Hypothalamus (tissue), 51 donors: ENCODE measurements at regions not wholly inside any gene's neighbourhood (a gene's known extent, or its start where the extent isn't known, plus 50 kb on each side); places are given as distances from the start of the nearest gene placed in this dataset.
"Not testable (repeated sequence)": the region's sequence is repeated elsewhere in the genome, so short reads cannot be mapped to it uniquely, and the experiment has no call there.

Experiments used
- DNase-seq, 51 donors: peaks; one replicate each; lab custom pipeline; 2025; lab: John Stamatoyannopoulos, UW

DNA sequence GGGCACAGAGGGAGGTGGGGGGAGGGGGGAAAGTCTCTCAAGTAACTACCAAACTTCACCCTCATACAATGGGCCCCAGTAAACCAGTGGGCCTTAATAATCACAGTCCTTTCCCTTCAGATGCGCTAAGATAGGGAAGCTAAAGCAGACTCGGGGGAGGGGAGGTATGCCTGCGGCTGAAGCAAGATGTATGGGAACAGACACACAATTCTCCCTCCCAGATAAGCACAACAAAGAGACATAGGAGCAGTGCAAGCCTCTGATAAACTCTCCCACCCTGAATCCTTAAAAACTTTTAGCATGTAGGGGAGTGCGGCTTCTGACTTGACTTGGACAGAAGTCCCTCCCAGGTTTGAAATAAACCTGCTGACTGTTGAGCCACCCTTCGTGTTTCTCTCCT is 54.7 kb downstream of the PROP1 start:
- not testable (repeated sequence) for DNase-seq

DNA sequence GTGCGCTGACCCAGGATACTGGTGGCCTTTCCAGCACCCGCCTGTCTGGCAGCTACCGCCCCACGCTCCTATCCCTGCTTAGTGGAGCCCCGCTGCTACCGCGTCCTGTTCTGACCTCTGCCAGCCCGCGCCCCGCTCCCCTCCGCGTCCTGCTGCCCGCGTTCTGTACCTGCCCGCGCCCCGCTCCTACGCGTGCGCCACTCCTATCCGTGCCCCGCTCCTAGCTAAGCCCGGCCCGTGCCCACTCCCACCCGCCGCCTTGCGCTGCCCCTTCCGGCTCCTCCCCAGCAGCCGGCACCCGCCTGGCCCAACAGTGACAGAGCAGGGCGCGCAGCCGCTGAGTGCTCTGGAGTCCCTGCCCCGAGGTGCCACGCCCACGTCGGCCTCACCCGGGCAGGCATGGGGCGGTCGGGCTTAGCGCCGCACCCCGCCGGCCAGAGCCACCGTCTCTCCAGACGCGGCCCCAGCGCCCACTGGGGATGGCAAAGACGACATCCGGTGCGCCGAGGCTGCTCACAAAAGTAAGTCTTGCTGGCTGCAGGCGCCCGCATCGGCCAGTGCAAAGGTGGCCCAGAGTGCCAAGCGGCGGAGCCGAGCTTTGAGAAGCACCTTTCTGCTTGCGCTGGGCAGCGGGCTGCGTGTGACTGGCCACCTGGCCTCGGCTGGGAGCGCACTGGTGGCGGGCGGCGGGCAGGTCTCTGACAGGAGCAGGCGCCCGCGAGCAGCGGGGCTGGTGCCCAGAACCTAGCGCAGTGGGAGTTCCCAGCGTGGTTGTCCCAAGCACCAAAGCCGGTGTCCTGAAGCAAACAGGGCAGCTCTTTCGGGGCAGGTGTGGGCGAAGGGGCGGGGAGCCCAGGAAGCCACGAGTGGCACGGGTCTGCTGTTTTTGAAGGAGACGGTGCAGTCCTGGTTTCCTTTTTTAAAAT is 56.5 kb downstream of the PROP1 start:
- not testable (repeated sequence) for DNase-seq

DNA sequence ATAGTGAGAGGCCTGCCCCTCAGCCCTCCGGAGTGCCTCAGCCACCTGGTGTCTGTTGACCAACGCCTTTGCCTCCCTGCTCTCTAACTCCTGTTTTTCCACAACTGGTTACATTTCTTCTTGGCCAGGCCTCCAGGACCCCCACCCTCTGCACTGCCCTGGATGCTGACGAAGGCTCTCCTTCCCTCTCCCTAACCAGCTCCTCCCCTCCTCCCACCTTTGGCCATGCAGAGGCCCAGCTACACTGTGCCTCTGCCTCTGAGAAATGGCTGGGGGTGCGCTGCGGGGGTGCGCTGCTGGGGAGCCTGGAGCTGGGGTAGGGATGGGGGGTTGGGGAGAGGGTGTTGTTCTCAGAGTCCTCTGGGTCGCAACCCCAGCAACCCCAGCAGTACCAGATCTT is 57.3 kb downstream of the PROP1 start:
- not testable (repeated sequence) for DNase-seq

DNA sequence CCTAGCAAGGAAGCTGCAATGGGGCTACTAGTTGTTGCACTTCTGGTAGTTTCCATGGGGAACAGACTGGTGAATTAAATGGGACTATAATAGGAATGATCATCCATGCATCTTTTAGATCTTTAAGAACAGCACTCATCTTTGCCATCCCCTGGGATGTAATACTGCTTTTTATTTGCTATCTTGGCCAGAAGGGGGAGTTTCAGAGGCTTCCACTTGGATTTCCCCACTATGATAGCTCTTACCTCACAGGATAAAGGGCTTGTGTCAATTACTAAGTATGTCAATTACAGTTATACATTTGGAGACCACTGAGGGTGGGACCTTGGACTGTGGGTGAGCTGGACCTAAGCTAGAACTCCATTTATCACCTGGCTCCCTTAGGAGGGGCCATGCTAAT is 61.8 kb downstream of the PROP1 start:
- DNase-seq, result not testable (repeated sequence)

DNA sequence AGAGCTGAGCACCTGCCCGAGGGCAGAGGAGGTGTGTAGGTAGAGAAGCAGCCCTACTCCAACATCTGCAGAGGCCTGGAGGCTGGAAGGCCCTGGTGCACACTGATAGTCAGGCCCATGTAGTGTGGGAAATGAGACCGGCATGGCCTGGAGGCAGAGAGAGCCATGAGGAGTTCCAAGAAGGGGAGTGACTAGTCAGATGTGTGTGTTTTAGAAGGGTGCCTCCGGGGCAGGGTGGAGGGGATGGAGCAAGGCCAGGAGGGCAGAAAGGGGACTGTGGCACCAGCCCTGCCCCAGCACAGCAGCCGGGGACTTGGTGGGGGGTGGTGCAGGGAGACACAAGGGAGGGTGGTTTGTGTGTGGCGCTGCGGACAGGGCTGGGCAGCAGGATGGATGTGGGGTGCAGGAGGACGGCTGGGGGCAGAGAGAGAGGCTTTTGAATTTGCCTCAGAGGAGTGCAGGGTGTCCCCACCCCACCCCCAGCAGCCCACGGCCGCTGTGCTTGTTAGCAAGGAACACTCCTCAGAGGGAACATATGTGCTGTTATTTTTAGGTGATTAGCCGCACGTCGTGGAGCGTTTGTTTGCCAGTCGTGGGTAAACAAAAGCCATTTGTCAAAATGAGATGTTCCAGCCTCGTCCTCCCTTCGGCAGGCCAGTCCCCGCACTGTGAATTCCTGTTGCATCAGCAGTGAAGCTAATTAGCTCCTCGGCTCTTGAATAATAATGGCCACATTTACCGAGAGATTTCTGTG is 65.6 kb downstream of the PROP1 start:
- peak in 1 of 51 donors; percentile 8 for DNase-seq

DNA sequence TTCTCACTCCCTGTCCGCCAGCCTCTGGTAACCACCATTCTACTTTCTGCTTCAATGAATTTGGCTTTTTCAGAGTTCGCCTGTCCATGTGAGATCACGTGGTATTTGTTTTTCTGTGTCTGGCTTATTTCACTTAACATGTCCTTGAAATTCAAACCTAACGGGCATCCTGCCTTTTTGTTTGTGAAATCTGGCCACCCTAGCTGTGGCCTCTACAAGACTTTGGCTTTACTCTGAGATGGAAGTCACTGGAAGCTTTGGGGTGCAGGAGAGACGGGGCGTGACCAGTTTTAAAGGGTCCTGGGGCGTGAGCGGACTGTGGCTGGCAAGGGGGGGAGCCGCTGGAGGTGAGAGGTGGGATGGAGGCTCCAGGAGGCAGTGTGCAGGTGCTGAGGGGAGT is 66.4 kb downstream of the PROP1 start:
- DNase-seq, result not testable (repeated sequence)

DNA sequence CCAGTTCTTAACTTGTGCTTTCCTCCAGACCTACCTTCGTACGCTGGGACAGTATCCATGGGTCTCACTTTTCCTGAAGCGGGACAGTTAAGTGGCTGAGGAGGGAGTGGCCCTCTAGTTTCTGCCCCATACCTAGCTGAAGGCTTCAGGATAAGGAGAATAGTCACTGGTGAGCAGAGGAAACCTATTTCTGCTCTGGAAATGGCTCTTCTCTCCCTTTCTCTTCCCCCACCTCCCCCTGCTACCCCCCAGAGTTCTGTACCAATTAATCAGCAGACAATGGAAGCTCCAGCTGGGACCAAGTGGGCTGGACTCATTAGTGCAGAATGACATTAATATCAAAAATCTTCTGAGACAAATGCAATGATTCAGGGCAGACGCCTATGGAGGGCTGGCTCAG is 68.5 kb downstream of the PROP1 start:
- DNase-seq, result not testable (repeated sequence)

DNA sequence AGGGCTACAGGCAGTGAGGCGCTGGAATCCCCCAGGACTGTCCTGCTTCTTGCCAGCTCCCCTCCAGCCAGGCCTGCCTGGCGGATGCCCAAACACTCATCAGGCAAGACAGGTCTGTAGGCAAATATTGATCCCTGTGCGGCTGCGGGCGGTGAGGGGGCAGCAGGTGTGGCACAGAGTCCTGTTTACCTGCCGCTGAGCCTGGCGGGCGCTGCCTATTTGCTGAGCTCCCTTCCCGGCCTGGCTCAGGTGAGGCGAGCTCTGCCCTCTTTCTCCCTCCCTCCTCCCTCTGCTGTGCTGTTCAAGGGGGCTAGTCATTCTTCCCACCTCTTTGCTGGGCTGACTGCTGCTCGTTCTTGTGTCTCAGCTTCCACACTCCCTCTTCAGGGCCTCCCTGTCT is 71.5 kb downstream of the PROP1 start:
- DNase-seq, result not testable (repeated sequence)

DNA sequence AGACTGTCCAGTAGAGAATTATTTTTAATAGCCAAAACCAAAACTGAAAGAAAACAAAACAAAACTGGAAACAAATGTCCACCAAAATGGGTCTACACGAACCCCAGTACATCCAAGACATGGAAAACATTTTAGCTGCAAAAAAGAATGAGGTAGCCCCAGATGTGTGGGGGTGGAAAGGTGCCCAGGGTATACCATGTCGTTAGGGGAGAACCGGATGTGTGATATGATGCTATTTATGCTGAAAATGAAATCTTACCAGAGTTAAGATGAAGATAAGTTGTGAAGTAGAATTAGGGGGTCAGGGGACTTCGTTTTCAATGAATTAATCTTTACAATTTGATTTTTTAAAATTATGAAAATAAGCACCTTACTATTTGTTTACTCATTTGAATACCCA is 72.2 kb downstream of the PROP1 start:
- not testable (repeated sequence) for DNase-seq

DNA sequence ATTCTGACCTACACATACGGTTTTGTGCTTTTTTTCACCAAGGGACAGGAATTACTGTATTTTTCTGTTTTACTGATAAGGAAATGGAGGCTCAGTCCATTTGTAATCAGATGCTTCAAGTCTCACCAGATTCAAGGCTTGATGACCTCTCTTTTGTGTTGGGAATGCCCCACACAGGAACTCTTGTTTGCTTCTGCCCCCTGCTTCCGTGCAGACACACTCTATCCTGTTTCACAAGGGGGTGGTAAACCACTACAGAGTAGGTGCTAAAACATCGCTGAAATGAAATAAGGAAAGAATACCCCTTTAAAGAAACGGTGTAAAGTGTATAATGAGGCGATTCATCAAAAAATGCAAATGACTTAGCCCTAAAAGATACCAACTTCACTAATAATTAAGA is 72.9 kb downstream of the PROP1 start:
- DNase-seq, result not testable (repeated sequence)

DNA sequence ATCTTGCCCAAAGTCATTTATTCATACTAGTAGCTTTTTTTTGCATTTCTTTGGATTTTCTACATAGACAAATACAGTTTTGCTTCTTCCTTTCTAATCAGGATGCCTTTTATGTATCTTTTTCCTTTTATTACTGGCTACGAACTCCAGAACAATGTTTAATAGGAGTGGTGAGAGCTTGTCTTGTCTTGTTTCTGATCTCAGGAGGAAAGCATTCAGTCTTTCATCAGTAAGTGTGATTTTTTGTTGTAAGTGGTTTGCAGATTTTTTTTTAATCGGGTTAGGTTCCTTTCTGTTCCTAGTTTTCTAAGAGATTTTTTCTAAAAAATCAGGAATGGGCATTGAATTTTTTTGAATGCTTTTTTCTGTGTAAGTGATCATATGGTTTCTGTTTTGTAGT is 86.8 kb downstream of the PROP1 start:
- not testable (repeated sequence) for DNase-seq

DNA sequence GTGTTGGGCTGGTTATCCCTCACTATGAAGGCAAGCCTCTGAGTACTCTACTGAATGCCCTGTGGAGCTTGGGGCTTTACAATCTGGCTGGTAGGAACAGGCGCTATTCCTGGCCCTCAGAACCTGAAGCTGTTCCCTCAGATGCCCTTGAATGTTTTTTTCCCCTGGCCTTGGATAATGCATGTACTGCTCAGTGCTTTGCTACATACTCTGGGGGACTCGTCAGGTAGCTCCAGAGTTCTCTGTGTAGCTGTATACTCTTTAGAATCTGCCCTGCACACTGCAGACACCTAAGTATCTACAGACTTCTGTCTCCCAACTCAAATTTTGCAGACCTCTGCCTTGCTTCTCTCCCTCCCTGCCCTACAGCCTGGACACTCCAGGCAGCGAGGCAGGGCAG is 93.2 kb downstream of the PROP1 start:
- not testable (repeated sequence) for DNase-seq

DNA sequence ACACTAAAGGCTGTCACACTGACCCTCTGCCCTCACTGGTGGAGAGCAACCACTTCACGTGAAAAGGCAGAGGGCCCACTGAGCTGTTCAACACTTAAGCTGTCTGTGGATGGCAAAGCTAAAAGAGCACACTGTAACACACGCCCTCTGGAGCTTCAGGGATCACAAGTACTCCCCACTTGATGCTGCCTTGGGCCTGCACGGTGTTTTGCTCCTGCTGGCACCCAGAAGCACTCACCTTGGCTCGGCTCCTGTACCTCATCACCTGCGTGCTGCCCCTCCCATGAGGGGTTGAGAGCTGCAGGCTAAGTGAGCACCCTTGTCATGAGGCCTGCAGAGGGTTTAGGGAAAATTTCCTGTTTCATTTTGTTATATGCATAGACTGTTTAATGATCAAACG is 96.0 kb downstream of the PROP1 start:
- not testable (repeated sequence) for DNase-seq

DNA sequence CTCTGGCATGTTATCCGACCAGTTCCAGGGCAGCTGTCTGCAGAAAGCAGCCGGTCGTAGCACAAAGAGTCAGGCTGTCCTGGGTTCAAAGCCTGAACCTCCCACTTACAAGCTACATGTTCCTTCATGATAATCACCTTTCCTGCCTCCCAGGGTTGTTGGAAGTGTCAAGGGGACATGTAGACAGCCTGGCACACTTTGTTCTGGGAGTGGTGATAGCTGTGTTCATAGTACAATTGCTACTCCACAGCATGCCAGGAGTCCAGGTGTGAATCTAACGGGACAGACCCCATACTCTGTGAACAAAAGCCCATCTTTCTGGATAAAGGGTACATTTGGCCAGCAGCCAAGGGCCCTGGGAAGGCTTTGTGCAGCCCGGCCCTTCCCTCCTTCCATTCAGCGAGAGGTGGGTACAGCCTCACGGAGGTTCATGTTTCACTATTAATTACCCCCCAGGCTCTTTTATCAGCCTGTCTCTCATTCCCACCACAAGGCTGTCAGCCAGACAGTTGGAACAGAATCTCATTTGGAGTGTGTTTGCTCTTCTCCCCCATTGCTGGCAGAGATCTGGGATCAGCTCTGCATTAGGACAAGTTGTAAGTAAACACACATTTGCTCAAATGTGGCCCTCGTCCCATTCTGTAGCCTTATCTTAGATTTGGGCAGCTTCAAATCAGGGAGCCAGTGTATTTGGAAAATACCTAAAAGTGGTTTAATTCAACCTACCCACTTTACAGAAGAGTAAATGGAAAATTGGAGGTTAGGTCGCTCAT is 101.2 kb downstream of the PROP1 start:
- DNase-seq, result not testable (repeated sequence)

DNA sequence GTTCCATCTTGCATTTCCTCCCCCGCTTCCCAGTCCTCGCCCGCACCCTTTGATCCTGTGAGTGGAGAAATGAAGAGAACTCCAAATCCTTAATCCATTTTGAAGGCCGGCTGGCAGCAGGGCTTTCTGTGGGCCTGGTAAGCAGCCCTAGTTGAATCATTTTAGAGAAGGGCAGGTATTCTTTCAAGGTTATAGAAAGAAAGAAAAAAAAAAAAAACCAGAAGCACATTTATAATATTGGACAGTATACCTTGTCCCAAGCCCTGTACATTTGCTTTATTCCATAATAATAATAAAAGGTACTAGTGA is 103.7 kb downstream of the PROP1 start:
- not testable (repeated sequence) for DNase-seq

DNA sequence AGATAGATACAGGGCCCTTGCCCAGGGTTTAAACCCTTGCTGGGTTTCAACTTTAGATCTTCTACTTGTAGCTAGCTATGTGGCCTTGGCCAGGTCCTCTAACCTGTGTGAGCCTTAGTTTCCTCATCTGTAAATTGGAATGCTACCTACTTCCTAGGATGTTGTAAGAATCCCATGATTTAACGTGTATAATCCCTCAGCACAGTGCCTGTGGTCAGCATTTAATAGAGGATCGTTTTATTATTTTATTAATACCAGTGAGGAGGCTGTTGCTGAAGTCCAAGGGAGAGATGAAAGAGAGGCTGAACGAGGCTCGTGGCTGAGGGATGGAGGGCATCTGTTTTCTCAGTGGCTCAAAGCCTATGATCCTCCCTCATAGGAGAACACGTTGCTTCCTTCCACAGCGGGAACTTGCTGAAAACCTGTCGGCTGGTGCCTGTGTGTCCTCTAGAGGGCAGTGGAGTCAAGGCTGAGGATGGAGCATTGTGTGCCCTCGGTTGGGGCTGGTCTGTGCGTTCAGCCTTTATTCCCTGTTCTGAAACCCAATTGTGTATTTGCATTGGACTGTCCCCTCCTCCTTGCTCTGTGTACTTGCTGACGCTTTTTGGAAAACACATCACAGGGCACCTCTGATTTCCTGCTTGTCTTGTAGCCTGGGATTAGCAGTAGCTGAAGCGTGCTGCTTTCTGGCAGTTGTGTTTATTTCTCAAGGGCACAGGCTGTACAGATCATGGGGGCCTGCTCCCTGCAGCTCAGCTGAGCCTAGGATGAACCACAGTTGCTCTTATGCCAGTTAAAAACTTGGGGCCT is 104.3 kb downstream of the PROP1 start:
- DNase-seq, result not testable (repeated sequence)

DNA sequence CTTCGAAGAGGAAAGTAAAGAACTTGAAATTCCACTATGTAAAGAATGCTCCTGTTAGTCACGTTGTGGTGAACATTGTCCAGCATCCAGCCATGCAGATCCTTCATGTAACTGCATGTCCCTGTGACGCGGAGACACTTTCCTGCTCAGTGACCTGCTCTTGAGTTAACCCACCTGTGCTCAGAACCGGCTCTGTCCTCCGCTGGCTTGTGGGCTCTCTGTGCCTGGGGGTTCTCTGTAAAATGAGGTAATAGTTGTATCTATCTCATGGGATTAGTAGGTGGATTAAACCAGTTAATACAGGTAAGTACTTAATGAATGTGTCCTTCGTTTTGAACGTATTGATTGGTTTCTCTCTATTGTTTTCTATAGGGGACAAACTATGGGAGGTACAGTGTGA is 100.6 kb upstream of the FAM153A start:
- not testable (repeated sequence) for DNase-seq

DNA sequence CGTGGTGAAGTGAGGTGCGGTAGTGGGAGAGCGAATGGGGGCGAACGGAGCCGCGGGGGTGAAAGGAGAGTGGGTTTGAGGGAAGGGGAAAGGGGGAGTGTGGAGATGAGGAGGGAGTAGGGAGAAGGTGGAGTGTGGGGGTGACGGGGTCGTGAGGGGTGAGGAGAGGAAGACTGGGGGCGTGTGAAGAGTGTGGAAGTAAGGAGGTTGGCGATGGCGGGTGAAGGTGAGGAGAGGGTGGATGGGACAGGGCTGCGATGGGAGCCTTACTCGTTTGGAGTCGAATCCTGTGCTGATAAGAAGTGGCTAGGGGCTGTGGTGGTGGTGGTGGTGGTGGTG is 93.2 kb upstream of the FAM153A start:
- DNase-seq, result not testable (repeated sequence)

DNA sequence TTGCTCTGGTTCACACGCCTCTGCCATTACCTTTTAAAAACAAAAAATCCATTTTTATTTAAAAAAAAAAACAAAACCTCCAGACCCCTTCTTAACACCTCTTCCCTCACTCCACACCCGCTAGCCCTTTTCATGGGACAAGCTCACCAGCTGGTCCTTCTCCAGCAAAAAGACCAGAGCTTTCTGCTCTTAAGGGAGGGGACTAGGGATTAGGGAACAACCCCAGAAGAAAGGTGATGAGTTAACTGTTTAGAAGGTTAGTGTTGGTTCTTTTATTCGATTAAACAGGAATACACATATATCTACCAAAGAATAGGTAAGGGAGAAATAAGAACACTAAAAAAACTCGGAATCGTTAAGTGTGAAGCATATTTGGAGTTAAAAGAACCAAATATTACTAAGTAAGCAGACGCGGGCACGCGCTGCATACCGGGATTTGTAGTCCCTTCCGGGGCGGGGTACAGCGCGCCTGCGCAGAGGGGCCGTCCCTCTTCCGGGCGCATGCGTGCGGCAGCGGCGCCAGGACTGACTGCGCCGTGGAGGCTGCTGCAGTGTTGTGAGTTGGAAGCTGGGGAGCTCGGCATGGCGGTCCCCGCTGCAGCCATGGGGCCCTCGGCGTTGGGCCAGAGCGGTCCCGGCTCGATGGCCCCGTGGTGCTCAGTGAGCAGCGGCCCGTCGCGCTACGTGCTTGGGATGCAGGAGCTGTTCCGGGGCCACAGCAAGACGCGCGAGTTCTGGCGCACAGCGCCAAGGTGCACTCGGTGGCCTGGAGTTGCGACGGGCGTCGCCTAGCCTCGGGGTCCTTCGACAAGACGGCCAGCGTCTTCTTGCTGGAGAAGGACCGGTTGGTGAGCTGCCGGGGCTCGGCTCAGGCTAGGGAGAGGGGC is 92.6 kb upstream of the FAM153A start:
- peak in 2 of 51 donors; percentile 9 to 10 for DNase-seq
